ENCODE measurements at regions not wholly inside any gene's neighbourhood (a gene's known extent, or its start where the extent isn't known, plus 50 kb on each side); places are given as distances from the start of the nearest gene placed in this dataset.
"Not testable (repeated sequence)": the region's sequence is repeated elsewhere in the genome, so short reads cannot be mapped to it uniquely, and the experiment has no call there.

GRCh38 chr10:76624470-76624869 lies 1013.1 kb downstream of the KCNMA1 start:
- peaks cover 8% of the 10 kb centered on the region for H3K4me1 ChIP-seq
- no peak overlapping the region for H3K27ac ChIP-seq
- DNase-seq (ENCODE audit: extremely low spot score in 2 of 2): no peak
- intact Hi-C loops (cut with DNase I): no loop called here
- H3K36me3 ChIP-seq: no peaks in the 10 kb centered on the region
- no peaks in the 10 kb centered on the region for H3K9me3 ChIP-seq
- TF ChIP-seq POLR2AphosphoS5 (IDR thresholded peaks at IDR 0.05; ENCODE audit: insufficient read depth in 1 of 2, low read depth in 1 of 2): no peak
- TF ChIP-seq CTCF (IDR thresholded peaks at IDR 0.05): no peak
- TF ChIP-seq POLR2A (IDR thresholded peaks at IDR 0.05): no peak
- H3K27me3 ChIP-seq: no peaks in the 10 kb centered on the region
- H3K4me3 ChIP-seq: no peak overlapping the region

- Histone ChIP-seq H3K27ac (no peak overlapping the region), H3K4me1 (peaks cover 8% of the 10 kb centered on the region), H3K27me3 (no peaks in the 10 kb centered on the region), H3K36me3 (no peaks in the 10 kb centered on the region), H3K4me3 (no peak overlapping the region), H3K9me3 (no peaks in the 10 kb centered on the region)
- no peak for TF ChIP-seq POLR2AphosphoS5 (IDR thresholded peaks at IDR 0.05; ENCODE audit: insufficient read depth in 1 of 2, low read depth in 1 of 2)
- no peak for TF ChIP-seq CTCF (IDR thresholded peaks at IDR 0.05)
- no peak for TF ChIP-seq POLR2A (IDR thresholded peaks at IDR 0.05)
- DNase-seq (ENCODE audit: extremely low spot score in 2 of 2): no peak
- intact Hi-C loops (cut with DNase I): no loop called here
Measured at GRCh38 chr10:76621886-76622620, 1015.6 kb downstream of the KCNMA1 start.

- H3K9me3 ChIP-seq: no peaks in the 10 kb centered on the region
- H3K36me3 ChIP-seq: no peaks in the 10 kb centered on the region
- no peak for TF ChIP-seq POLR2AphosphoS5 (IDR thresholded peaks at IDR 0.05; ENCODE audit: insufficient read depth in 1 of 2, low read depth in 1 of 2)
- TF ChIP-seq POLR2A (IDR thresholded peaks at IDR 0.05): no peak
- no peak for TF ChIP-seq CTCF (IDR thresholded peaks at IDR 0.05)
- no peak for DNase-seq (ENCODE audit: extremely low spot score in 2 of 2)
- no peak overlapping the region for H3K4me3 ChIP-seq
- no peaks in the 10 kb centered on the region for H3K27me3 ChIP-seq
- H3K4me1 ChIP-seq: no peaks in the 10 kb centered on the region
- H3K27ac ChIP-seq: no peak overlapping the region
- intact Hi-C loops (cut with DNase I): no loop called here
Measured at GRCh38 chr10:76618641-76619040, 1019.0 kb downstream of the KCNMA1 start.

- intact Hi-C loops (cut with DNase I): no loop called here
- Histone ChIP-seq H3K36me3 (no peaks in the 10 kb centered on the region), H3K9me3 (no peaks in the 10 kb centered on the region), H3K4me3 (no peak overlapping the region), H3K4me1 (no peaks in the 10 kb centered on the region), H3K27me3 (no peaks in the 10 kb centered on the region), H3K27ac (no peak overlapping the region)
- TF ChIP-seq CTCF (IDR thresholded peaks at IDR 0.05) (no peak), POLR2AphosphoS5 (IDR thresholded peaks at IDR 0.05; ENCODE audit: insufficient read depth in 1 of 2, low read depth in 1 of 2) (no peak), POLR2A (IDR thresholded peaks at IDR 0.05) (no peak)
- no peak for DNase-seq (ENCODE audit: extremely low spot score in 2 of 2)
Measured at GRCh38 chr10:76618171-76618570, 1019.4 kb downstream of the KCNMA1 start.

- H3K27ac ChIP-seq; intact Hi-C loops (cut with DNase I); H3K4me3 ChIP-seq; H3K4me1 ChIP-seq; H3K27me3 ChIP-seq; DNase-seq (ENCODE audit: extremely low spot score in 2 of 2); H3K36me3 ChIP-seq; H3K9me3 ChIP-seq: not testable (repeated sequence)
Measured at GRCh38 chr10:76616666-76617065, 1020.9 kb downstream of the KCNMA1 start.

All from vagina (tissue), 2 donors.